HFF-Myc (cell line): ENCODE measurements at regions not wholly inside any gene's neighbourhood (a gene's known extent, or its start where the extent isn't known, plus 50 kb on each side); places are given as distances from the start of the nearest gene placed in this dataset.

Experiments used
- DNase-seq: peaks from one replicate; pipeline ENCODE4 v3.0.0-alpha.2; 2011; ENCODE audit warnings: low read depth; ENCODE audit errors: extremely low read depth
- H3K4me3 ChIP-seq: replicated peaks from 2 replicates; pipeline ENCODE4 v1.5.1; 2011; ENCODE audit warnings: low read depth, mild to moderate bottlenecking, control low read depth, low read length
- CTCF ChIP-seq: IDR thresholded peaks from 2 replicates; pipeline ENCODE4 v1.5.1; 2012; ENCODE audit warnings: mild to moderate bottlenecking, low read depth, low read length, control low read depth; ENCODE audit errors: missing control alignments

GRCh38 chr14:62314871-62315270 is 552.7 kb downstream of the SNAPC1 start:
- no peak for DNase-seq
- H3K4me3 ChIP-seq, result no peak overlapping the region
- no peak for TF ChIP-seq CTCF

- H3K4me3 ChIP-seq, result no peak overlapping the region
- TF ChIP-seq CTCF, result no peak
- no peak for DNase-seq
Measured at GRCh38 chr14:62315631-62316030, 553.4 kb downstream of the SNAPC1 start.

GRCh38 chr14:62322216-62322615 is 560.0 kb downstream of the SNAPC1 start:
- DNase-seq, result no peak
- no peak overlapping the region for H3K4me3 ChIP-seq
- TF ChIP-seq CTCF, result no peak

GRCh38 chr14:62329427-62329826 is 567.2 kb downstream of the SNAPC1 start:
- H3K4me3 ChIP-seq, result no peak overlapping the region
- no peak for DNase-seq
- TF ChIP-seq CTCF, result no peak

GRCh38 chr14:62347562-62348011 is 585.4 kb downstream of the SNAPC1 start:
- TF ChIP-seq CTCF, result no peak

GRCh38 chr14:62357362-62357761 is 595.1 kb downstream of the SNAPC1 start:
- no peak for TF ChIP-seq CTCF
- no peak for DNase-seq
- no peak overlapping the region for H3K4me3 ChIP-seq

More at GRCh38 chr14:62347562-62348011, 585.4 kb downstream of the SNAPC1 start:
- no peak overlapping the region for H3K4me3 ChIP-seq
- no peak for DNase-seq

- DNase-seq, result no peak
- H3K4me3 ChIP-seq, result no peak overlapping the region
Measured at GRCh38 chr14:62364161-62364560, 601.9 kb downstream of the SNAPC1 start.

More at GRCh38 chr14:62364161-62364560, 601.9 kb downstream of the SNAPC1 start:
- no peak for TF ChIP-seq CTCF
